RWPE2 (cell line): ENCODE measurements at regions not wholly inside any gene's neighbourhood (a gene's known extent, or its start where the extent isn't known, plus 50 kb on each side); places are given as distances from the start of the nearest gene placed in this dataset.

Source experiments
- ATAC-seq: fragments of 200-7000 bp; cut with Tn5 transposase; 3 replicates; pipeline ENCODE4 v1.9.1; 2021; ENCODE audit warnings: low read depth
- DNase-seq: peaks from one replicate; pipeline ENCODE4 v3.0.0-alpha.2; 2020; ENCODE audit warnings: low spot score
- H3K27ac ChIP-seq: fragments of 450-650 bp; 2 replicates; pipeline ENCODE4 v1.5.1; 2017; ENCODE audit warnings: mild to moderate bottlenecking; ENCODE audit not compliant: poor library complexity, severe bottlenecking
- H3K27me3 ChIP-seq: fragments of 250-450 bp; sonication (Bioruptor Pico); 2 replicates; pipeline ENCODE4 v1.5.1; 2021; ENCODE audit warnings: mild to moderate bottlenecking, moderate library complexity; ENCODE audit not compliant: insufficient read depth, poor library complexity, severe bottlenecking
- H3K36me3 ChIP-seq: fragments of 250-450 bp; sonication (Bioruptor Pico); 2 replicates; pipeline ENCODE4 v1.5.1; 2020; ENCODE audit warnings: low read depth, mild to moderate bottlenecking, moderate library complexity
- H3K4me1 ChIP-seq: fragments of 250-450 bp; sonication (Bioruptor Pico); 2 replicates; pipeline ENCODE4 v1.5.1; 2021; ENCODE audit warnings: mild to moderate bottlenecking, moderate library complexity; ENCODE audit not compliant: insufficient read depth, poor library complexity, severe bottlenecking
- H3K4me3 ChIP-seq: fragments of 250-450 bp; sonication (Bioruptor Pico); 2 replicates; pipeline ENCODE4 v1.5.1; 2021; ENCODE audit warnings: mild to moderate bottlenecking, moderate library complexity; ENCODE audit not compliant: severe bottlenecking
- H3K9me3 ChIP-seq: fragments of 250-450 bp; sonication (Bioruptor Pico); 2 replicates; pipeline ENCODE4 v1.5.1; 2021; ENCODE audit warnings: mild to moderate bottlenecking, moderate library complexity; ENCODE audit not compliant: severe bottlenecking
- CTCF ChIP-seq: fragments of 450-650 bp; IDR thresholded peaks from one replicate; pipeline ENCODE4 v1.5.1; 2017; ENCODE audit warnings: mild to moderate bottlenecking, moderate library complexity; ENCODE audit not compliant: poor library complexity, severe bottlenecking

GRCh38 chr4:106444557-106444956 is 76.0 kb upstream of the GIMD1 start:
- no peaks in the 10 kb centered on the region for H3K27me3 ChIP-seq
- no peak overlapping the region for H3K4me3 ChIP-seq
- H3K4me1 ChIP-seq: peaks cover 10% of the 10 kb centered on the region
- DNase-seq: no peak
- TF ChIP-seq CTCF: no peak
- H3K36me3 ChIP-seq: no peaks in the 10 kb centered on the region
- H3K9me3 ChIP-seq: peaks cover 6% of the 10 kb centered on the region
- peak overlapping the region; percentile 43 for H3K27ac ChIP-seq
- peak; percentile 88 for ATAC-seq

- Histone ChIP-seq H3K4me3 (no peak overlapping the region), H3K36me3 (no peaks in the 10 kb centered on the region), H3K27ac (no peak overlapping the region), H3K9me3 (no peaks in the 10 kb centered on the region), H3K4me1 (no peaks in the 10 kb centered on the region), H3K27me3 (no peaks in the 10 kb centered on the region)
- ATAC-seq: no peak
- no peak for TF ChIP-seq CTCF
- no peak for DNase-seq
Observed at GRCh38 chr4:106430797-106431196, 62.2 kb upstream of the GIMD1 start.

- no peaks in the 10 kb centered on the region for H3K36me3 ChIP-seq
- H3K4me3 ChIP-seq: no peak overlapping the region
- no peaks in the 10 kb centered on the region for H3K4me1 ChIP-seq
- TF ChIP-seq CTCF: no peak
- no peak overlapping the region for H3K27ac ChIP-seq
- DNase-seq (no peak), ATAC-seq (no peak)
- H3K27me3 ChIP-seq: no peaks in the 10 kb centered on the region
- no peaks in the 10 kb centered on the region for H3K9me3 ChIP-seq
Observed at GRCh38 chr4:106429885-106430284, 61.3 kb upstream of the GIMD1 start.

- Histone ChIP-seq H3K9me3 (no peaks in the 10 kb centered on the region), H3K36me3 (no peaks in the 10 kb centered on the region), H3K4me1 (peaks cover 10% of the 10 kb centered on the region), H3K27me3 (no peaks in the 10 kb centered on the region), H3K4me3 (no peak overlapping the region), H3K27ac (no peak overlapping the region)
- no peak for TF ChIP-seq CTCF
- DNase-seq (no peak), ATAC-seq (no peak)
Observed at GRCh38 chr4:106426069-106426468, 57.5 kb upstream of the GIMD1 start.

GRCh38 chr4:106425576-106425975 is 57.0 kb upstream of the GIMD1 start:
- Histone ChIP-seq H3K27ac (no peak overlapping the region), H3K4me1 (peaks cover 10% of the 10 kb centered on the region), H3K9me3 (no peaks in the 10 kb centered on the region), H3K36me3 (no peaks in the 10 kb centered on the region), H3K27me3 (no peaks in the 10 kb centered on the region), H3K4me3 (no peak overlapping the region)
- no peak for ATAC-seq
- no peak for TF ChIP-seq CTCF
- no peak for DNase-seq
